Liver (tissue), 8 donors: ENCODE measurements at regions not wholly inside any gene's neighbourhood (a gene's known extent, or its start where the extent isn't known, plus 50 kb on each side); places are given as distances from the start of the nearest gene placed in this dataset.
A peak's percentile ranks its signal among the peaks of the same experiment; 100 is the strongest.

Experiments used
- DNase-seq: peaks from one replicate; pipeline ENCODE4 v3.0.0-alpha.2; 2017; ENCODE audit warnings: low spot score
- H3K27ac ChIP-seq, 2 donors: one replicate each; pipeline ENCODE4 v1.7.0; 2013; ENCODE audit warnings: inconsistent platforms in 2 of 2, low read length in 2 of 2, control low read depth in 1 of 2, low read depth in 1 of 2, mild to moderate bottlenecking in 1 of 2
- H3K27me3 ChIP-seq, 4 donors: one replicate each; pipeline versions ENCODE4 v1.6.1 to v1.7.0; 2013; ENCODE audit warnings: low read length in 3 of 4, inconsistent platforms in 1 of 4, mild to moderate bottlenecking in 1 of 4, moderate library complexity in 1 of 4; ENCODE audit not compliant: control insufficient read depth in 4 of 4, insufficient read depth in 4 of 4
- H3K36me3 ChIP-seq, 4 donors: one replicate each; pipeline versions ENCODE4 v1.6.1 to v1.7.0; 2013; ENCODE audit warnings: low read length in 3 of 4, mild to moderate bottlenecking in 3 of 4, low read depth in 1 of 4, moderate library complexity in 1 of 4; ENCODE audit not compliant: control insufficient read depth in 4 of 4, insufficient read depth in 3 of 4
- H3K4me1 ChIP-seq, 4 donors: one replicate each; pipeline versions ENCODE4 v1.6.1 to v1.7.0; 2013; ENCODE audit warnings: low read length in 3 of 4, mild to moderate bottlenecking in 3 of 4, moderate library complexity in 1 of 4; ENCODE audit not compliant: control insufficient read depth in 4 of 4, insufficient read depth in 4 of 4
- H3K4me3 ChIP-seq, 3 donors: one replicate each; pipeline versions ENCODE4 v1.6.1 to v1.7.0; 2013; ENCODE audit warnings: low read length in 3 of 3, control low read depth in 1 of 3, low read depth in 1 of 3, mild to moderate bottlenecking in 1 of 3
- H3K9ac ChIP-seq, 2 donors: one replicate each; pipeline ENCODE4 v1.7.0; 2013; ENCODE audit warnings: low read length in 2 of 2, mild to moderate bottlenecking in 2 of 2, moderate library complexity in 2 of 2, control low read depth in 1 of 2, low read depth in 1 of 2
- H3K9me3 ChIP-seq, 4 donors: one replicate each; pipeline versions ENCODE4 v1.6.1 to v1.7.0; 2013; ENCODE audit warnings: low read length in 3 of 4; ENCODE audit not compliant: control insufficient read depth in 4 of 4
- ATF3 ChIP-seq: IDR thresholded peaks from 2 replicates; pipeline ENCODE4 v1.6.1; 2016; ENCODE audit warnings: antibody characterized with exemption
- CTCF ChIP-seq: fragments of 150-350 bp; IDR thresholded peaks from 2 replicates; pipeline ENCODE4 v1.5.1; 2017; ENCODE audit warnings: improper control_type of control experiment, low read depth, low read length; ENCODE audit not compliant: missing input control
- EGR1 ChIP-seq, 2 donors: IDR thresholded peaks; 2 replicates each; pipeline ENCODE4 v1.6.1; 2016 to 2018; ENCODE audit warnings: antibody characterized with exemption in 2 of 2, low read depth in 2 of 2
- FOXA1 ChIP-seq: IDR thresholded peaks from 2 replicates; pipeline ENCODE4 v1.6.1; 2016; ENCODE audit warnings: antibody characterized with exemption
- FOXA2 ChIP-seq: IDR thresholded peaks from 2 replicates; pipeline ENCODE4 v1.6.1; 2016; ENCODE audit warnings: antibody characterized with exemption
- GABPA ChIP-seq, 2 donors: IDR thresholded peaks in 1 of 2; conservative IDR thresholded peaks in 1 of 2; 2 replicates each; pipeline ENCODE4 v1.6.1; 2016; ENCODE audit warnings: antibody characterized with exemption in 2 of 2, mild to moderate bottlenecking in 1 of 2, moderate library complexity in 1 of 2
- HNF4A ChIP-seq, 2 donors: conservative IDR thresholded peaks; 2 replicates each; pipeline ENCODE4 v1.6.1; 2016; ENCODE audit warnings: antibody characterized with exemption in 2 of 2, mild to moderate bottlenecking in 2 of 2
- HNF4G ChIP-seq: IDR thresholded peaks from 2 replicates; pipeline ENCODE4 v1.6.1; 2016; ENCODE audit warnings: antibody characterized with exemption
- JUND ChIP-seq, 2 donors: IDR thresholded peaks; 2 replicates each; pipeline ENCODE4 v1.6.1; 2016; ENCODE audit warnings: antibody characterized with exemption in 2 of 2
- MAX ChIP-seq: IDR thresholded peaks from 2 replicates; pipeline ENCODE4 v1.6.1; 2016; ENCODE audit warnings: antibody characterized with exemption
- NR2F2 ChIP-seq: IDR thresholded peaks from 2 replicates; pipeline ENCODE4 v1.6.1; 2016; ENCODE audit warnings: antibody characterized with exemption
- RAD21 ChIP-seq, 2 donors: IDR thresholded peaks; 2 replicates each; pipeline ENCODE4 v1.6.1; 2016; ENCODE audit warnings: antibody characterized with exemption in 2 of 2, mild to moderate bottlenecking in 2 of 2
- REST ChIP-seq: IDR thresholded peaks from 2 replicates; pipeline ENCODE4 v1.6.1; 2016; ENCODE audit warnings: antibody characterized with exemption, mild to moderate bottlenecking
- RXRA ChIP-seq, 2 donors: IDR thresholded peaks; 2 replicates each; pipeline ENCODE4 v1.6.1; 2017 to 2018; ENCODE audit warnings: antibody characterized with exemption in 2 of 2, mild to moderate bottlenecking in 1 of 2
- SP1 ChIP-seq: IDR thresholded peaks from 2 replicates; pipeline ENCODE4 v1.6.1; 2018; ENCODE audit warnings: antibody characterized with exemption, mild to moderate bottlenecking
- TAF1 ChIP-seq: conservative IDR thresholded peaks from 2 replicates; pipeline ENCODE4 v1.6.1; 2016; ENCODE audit warnings: antibody characterized with exemption, mild to moderate bottlenecking
- YY1 ChIP-seq: IDR thresholded peaks from 2 replicates; pipeline ENCODE4 v1.6.1; 2016; ENCODE audit warnings: antibody characterized with exemption, mild to moderate bottlenecking
- ZBTB33 ChIP-seq: IDR thresholded peaks from 2 replicates; pipeline ENCODE4 v1.6.1; 2016; ENCODE audit warnings: antibody characterized with exemption
- WGBS: extraction: QIAGEN DNeasy Blood & Tissue Kit; methylation state at CpG from one replicate; pipeline ENCODE4 v1.1.7; 2013; 5-methylcytosine and 5-hydroxymethylcytosine counted together
- donor health status: healthy.
- donor health status: healthy.
- donor health status: healthy.
- donor health status: healthy.
- donor health status: healthy.

- Histone ChIP-seq H3K4me3 (no peak overlapping the region), H3K4me1 (peaks cover 2 to 5% (median 5%) of the 10 kb centered on the region in 4 donors), H3K36me3 (no peaks in the 10 kb centered on the region), H3K9ac (no peak overlapping the region), H3K9me3 (no peaks in the 10 kb centered on the region), H3K27me3 (no peaks in the 10 kb centered on the region), H3K27ac (no peak overlapping the region)
- TF ChIP-seq SP1 (no peak), RAD21 (IDR thresholded peaks at IDR 0.05) (no peak), JUND (IDR thresholded peaks at IDR 0.05) (no peak), FOXA1 (no peak), FOXA2 (no peak), ATF3 (no peak), HNF4A (conservative IDR thresholded peaks at IDR 0.05) (no peak), CTCF (no peak), TAF1 (no peak), NR2F2 (no peak), RXRA (IDR thresholded peaks at IDR 0.05) (no peak)
- WGBS, result 80% methylated on average over 5 of the region's 5 CpGs
- DNase-seq, result no peak
Observed at GRCh38 chr13:50267066-50267465, 251.8 kb downstream of the KCNRG start.

- no peak overlapping the region for H3K27ac ChIP-seq
- DNase-seq, result no peak
- H3K9me3 ChIP-seq, result no peaks in the 10 kb centered on the region
- H3K27me3 ChIP-seq, result no peaks in the 10 kb centered on the region
- no peaks in the 10 kb centered on the region for H3K36me3 ChIP-seq
- peaks cover 2 to 5% (median 5%) of the 10 kb centered on the region in 4 donors for H3K4me1 ChIP-seq
- 28% methylated on average over 1 of the region's 1 CpG for WGBS
- no peak overlapping the region for H3K9ac ChIP-seq
- no peak overlapping the region for H3K4me3 ChIP-seq
- TF ChIP-seq HNF4A (conservative IDR thresholded peaks at IDR 0.05) (peak; percentile 45 to 70), HNF4G (no peak), FOXA1 (no peak), CTCF (no peak), ATF3 (no peak), SP1 (peak; percentile 44), ZBTB33 (no peak), RAD21 (IDR thresholded peaks at IDR 0.05) (peak; percentile 31 to 41), FOXA2 (peak; percentile 40), YY1 (no peak), TAF1 (no peak), RXRA (IDR thresholded peaks at IDR 0.05) (peak; percentile 82 to 85), REST (no peak), MAX (peak; percentile 68), NR2F2 (peak; percentile 40), EGR1 (IDR thresholded peaks at IDR 0.05; ENCODE audit: low read depth in 2 of 2) (no peak), GABPA (IDR thresholded peaks at IDR 0.05 in 1 of 2, conservative IDR thresholded peaks at IDR 0.05 in 1 of 2) (no peak), JUND (IDR thresholded peaks at IDR 0.05) (peak; percentile 26 to 69)
Observed at GRCh38 chr13:50267917-50268316, 252.7 kb downstream of the KCNRG start.
